ENCODE measurements at regions not wholly inside any gene's neighbourhood (a gene's known extent, or its start where the extent isn't known, plus 50 kb on each side); places are given as distances from the start of the nearest gene placed in this dataset.

- DNase-seq (ENCODE audit: low spot score): no peak
These were observed 278.3 kb downstream of the SEC14L1 start for GRCh38 chr17:77419095-77419494.

GRCh38 chr17:77419547-77420094, 278.9 kb downstream of the SEC14L1 start:
- DNase-seq (ENCODE audit: low spot score): no peak

- no peak for DNase-seq (ENCODE audit: low spot score)
These were observed 279.5 kb downstream of the SEC14L1 start for GRCh38 chr17:77420095-77420803.

- peak; percentile 96 for DNase-seq (ENCODE audit: low spot score)
These were observed 280.2 kb downstream of the SEC14L1 start for GRCh38 chr17:77420804-77421629.

- no peak for DNase-seq (ENCODE audit: low spot score)
These were observed 280.8 kb downstream of the SEC14L1 start for GRCh38 chr17:77421630-77421972.

GRCh38 chr17:77422104-77422747, 281.5 kb downstream of the SEC14L1 start:
- DNase-seq (ENCODE audit: low spot score): no peak

GRCh38 chr17:77422748-77423113, 282.0 kb downstream of the SEC14L1 start:
- no peak for DNase-seq (ENCODE audit: low spot score)

- no peak for DNase-seq (ENCODE audit: low spot score)
These were observed 283.1 kb downstream of the SEC14L1 start for GRCh38 chr17:77423589-77424451.

GRCh38 chr17:77424585-77425344, 284.0 kb downstream of the SEC14L1 start:
- no peak for DNase-seq (ENCODE audit: low spot score)

GRCh38 chr17:77425348-77425747, 284.6 kb downstream of the SEC14L1 start:
- no peak for DNase-seq (ENCODE audit: low spot score)

GRCh38 chr17:77425791-77426641, 285.2 kb downstream of the SEC14L1 start:
- DNase-seq (ENCODE audit: low spot score): no peak

GRCh38 chr17:77426676-77427386, 286.1 kb downstream of the SEC14L1 start:
- DNase-seq (ENCODE audit: low spot score): no peak

GRCh38 chr17:77427391-77427991, 286.7 kb downstream of the SEC14L1 start:
- DNase-seq (ENCODE audit: low spot score): no peak

GRCh38 chr17:77428020-77428748, 287.4 kb downstream of the SEC14L1 start:
- no peak for DNase-seq (ENCODE audit: low spot score)

- DNase-seq (ENCODE audit: low spot score): no peak
These were observed 288.1 kb downstream of the SEC14L1 start for GRCh38 chr17:77428749-77429368.

- DNase-seq (ENCODE audit: low spot score): no peak
These were observed 288.7 kb downstream of the SEC14L1 start for GRCh38 chr17:77429369-77429968.

GRCh38 chr17:77429969-77430752, 289.4 kb downstream of the SEC14L1 start:
- peak; percentile 91 for DNase-seq (ENCODE audit: low spot score)
